ENCODE measurements at regions not wholly inside any gene's neighbourhood (a gene's known extent, or its start where the extent isn't known, plus 50 kb on each side); places are given as distances from the start of the nearest gene placed in this dataset.

GRCh38 chr17:55572599-55572998 lies 61.3 kb upstream of the SMIM36 start:
- TF ChIP-seq POLR2A (IDR thresholded peaks at IDR 0.05) (no peak), CTCF (IDR thresholded peaks at IDR 0.05) (no peak)
- Histone ChIP-seq H3K27ac (no peak overlapping the region), H3K9me3 (no peaks in the 10 kb centered on the region), H3K36me3 (ENCODE audit: low read depth, missing control alignments) (no peaks in the 10 kb centered on the region), H3K4me1 (peaks cover 13% of the 10 kb centered on the region), H3K27me3 (no peaks in the 10 kb centered on the region), H3K4me3 (no peak overlapping the region)
- 96 to 98% methylated on average over 2 of the region's 2 CpGs for WGBS, 2 donors
- intact Hi-C loops (cut with DNase I; ENCODE audit: low total_unique reads): no loop called here
- DNase-seq: no peak

GRCh38 chr17:55572139-55572538 lies 60.9 kb upstream of the SMIM36 start:
- intact Hi-C loops (cut with DNase I; ENCODE audit: low total_unique reads): no loop called here
- TF ChIP-seq POLR2A (IDR thresholded peaks at IDR 0.05) (no peak), CTCF (IDR thresholded peaks at IDR 0.05) (no peak)
- 91 to 97% methylated on average over 4 of the region's 4 CpGs for whole genome bisulfite sequencing, 2 donors

GRCh38 chr17:55571095-55571494 lies 59.8 kb upstream of the SMIM36 start:
- no peaks in the 10 kb centered on the region for H3K9me3 ChIP-seq
- H3K4me1 ChIP-seq: peaks cover 7% of the 10 kb centered on the region
- intact Hi-C loops (cut with DNase I; ENCODE audit: low total_unique reads): no loop called here
- no peaks in the 10 kb centered on the region for H3K36me3 ChIP-seq (ENCODE audit: low read depth, missing control alignments)
- no peak for DNase-seq
- no peak for TF ChIP-seq CTCF (IDR thresholded peaks at IDR 0.05)
- no peak for TF ChIP-seq POLR2A (IDR thresholded peaks at IDR 0.05)
- H3K4me3 ChIP-seq: no peak overlapping the region
- H3K27ac ChIP-seq: no peak overlapping the region
- WGBS, 2 donors: 94 to 95% methylated on average over 2 of the region's 2 CpGs
- no peaks in the 10 kb centered on the region for H3K27me3 ChIP-seq

More at GRCh38 chr17:55572139-55572538, 60.9 kb upstream of the SMIM36 start:
- Histone ChIP-seq H3K27me3 (no peaks in the 10 kb centered on the region), H3K4me1 (peaks cover 17% of the 10 kb centered on the region), H3K27ac (no peak overlapping the region), H3K36me3 (ENCODE audit: low read depth, missing control alignments) (no peaks in the 10 kb centered on the region), H3K9me3 (no peaks in the 10 kb centered on the region), H3K4me3 (no peak overlapping the region)
- DNase-seq: no peak

- Histone ChIP-seq H3K27me3 (no peaks in the 10 kb centered on the region), H3K36me3 (ENCODE audit: low read depth, missing control alignments) (no peaks in the 10 kb centered on the region), H3K4me1 (peaks cover 7% of the 10 kb centered on the region), H3K4me3 (no peak overlapping the region), H3K9me3 (no peaks in the 10 kb centered on the region), H3K27ac (no peak overlapping the region)
- TF ChIP-seq POLR2A (IDR thresholded peaks at IDR 0.05) (no peak), CTCF (IDR thresholded peaks at IDR 0.05) (no peak)
- intact Hi-C loops (cut with DNase I; ENCODE audit: low total_unique reads): no loop called here
- DNase-seq: no peak
- WGBS, 2 donors: 95% methylated on average over 5 to 6 of the region's 6 CpGs
These were observed 59.1 kb upstream of the SMIM36 start for GRCh38 chr17:55570391-55570790.
